Stimulated activated CD8-positive, alpha-beta memory T cell treated with anti-CD3 and anti-CD28 coated beads, Interleukin-15, amount 100 ng/mL, for 48 hours (primary cell): ENCODE measurements at regions not wholly inside any gene's neighbourhood (a gene's known extent, or its start where the extent isn't known, plus 50 kb on each side); places are given as distances from the start of the nearest gene placed in this dataset.

Source experiments
- DNase-seq, 2 donors: peaks; one replicate each; pipeline ENCODE4 v3.0.0-alpha.2; 2020; ENCODE audit warnings: low read depth in 2 of 2

GRCh38 chr11:45440111-45440510 lies 154.0 kb upstream of the SYT13 start:
- no peak for DNase-seq

GRCh38 chr11:45436966-45437365 lies 150.8 kb upstream of the SYT13 start:
- DNase-seq = no peak

- no peak for DNase-seq
Measured at GRCh38 chr11:45436118-45436517, 150.0 kb upstream of the SYT13 start.

DNA sequence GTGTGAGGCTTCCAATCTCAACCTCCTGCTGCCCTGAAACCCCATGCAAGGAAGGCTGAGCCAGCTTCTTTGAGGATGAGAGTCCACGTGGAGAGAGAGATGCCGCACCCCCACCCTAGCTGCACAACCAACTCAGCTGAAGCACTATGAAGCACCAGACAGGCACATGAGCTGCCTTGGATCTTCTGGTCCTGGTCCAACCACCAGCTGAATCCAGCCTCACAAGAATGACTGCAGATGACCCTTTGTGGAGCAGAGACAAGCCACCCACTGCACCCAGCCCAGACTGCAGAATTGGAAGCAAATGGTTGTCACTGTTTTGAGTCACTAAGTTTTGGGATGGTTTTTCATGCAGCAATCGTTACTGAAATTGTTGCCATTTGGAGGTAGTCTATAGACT lies 149.6 kb upstream of the SYT13 start:
- DNase-seq = no peak

- no peak for DNase-seq
Measured at GRCh38 chr11:45432910-45433309, 146.8 kb upstream of the SYT13 start.

GRCh38 chr11:45432100-45432499 lies 146.0 kb upstream of the SYT13 start:
- no peak for DNase-seq

DNA sequence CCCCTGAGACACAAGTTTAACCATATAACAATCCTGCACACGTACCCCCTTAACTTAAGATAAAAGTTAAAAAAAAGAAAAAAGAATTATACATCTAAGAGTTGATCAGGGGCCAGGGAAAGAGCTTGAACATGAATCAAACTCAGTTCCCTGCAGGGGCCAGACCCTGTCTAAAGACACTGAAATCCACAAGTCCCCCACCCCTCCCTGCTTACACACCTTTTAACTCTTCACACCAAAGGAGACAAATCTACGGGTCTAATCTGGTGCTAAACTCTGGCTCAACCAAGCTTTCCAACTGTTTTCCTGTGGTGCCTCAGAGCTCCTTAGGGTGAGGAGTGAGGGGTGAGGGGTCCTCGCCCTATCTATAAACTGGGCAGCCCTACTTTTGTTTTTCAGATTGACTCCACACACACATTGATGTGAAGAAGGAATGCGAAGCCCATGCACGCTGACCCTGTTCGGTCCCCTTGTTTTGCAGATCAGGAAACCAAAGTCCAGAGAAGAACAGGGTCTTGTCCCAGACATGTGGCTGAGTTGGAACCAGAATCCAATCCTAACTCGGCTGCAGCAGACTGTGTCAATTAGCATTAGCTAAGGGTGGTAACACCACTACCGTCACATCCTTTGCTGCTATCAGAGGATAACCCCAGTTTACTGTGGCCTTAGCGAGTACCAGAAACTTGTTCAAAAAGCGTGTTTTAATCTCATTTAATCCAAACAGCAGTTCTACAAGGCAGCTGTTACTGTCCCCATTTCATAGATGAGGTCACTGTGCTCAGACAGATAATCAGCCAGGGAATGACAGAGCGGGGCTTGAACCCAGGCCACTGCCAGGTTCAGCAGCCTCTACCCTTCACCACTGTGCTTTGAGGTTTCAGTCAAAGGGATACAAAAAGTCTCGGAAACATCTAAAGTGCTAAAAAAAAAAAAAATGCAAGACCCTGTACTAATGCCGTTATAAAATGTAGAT lies 145.2 kb upstream of the SYT13 start:
- DNase-seq = no peak

DNA sequence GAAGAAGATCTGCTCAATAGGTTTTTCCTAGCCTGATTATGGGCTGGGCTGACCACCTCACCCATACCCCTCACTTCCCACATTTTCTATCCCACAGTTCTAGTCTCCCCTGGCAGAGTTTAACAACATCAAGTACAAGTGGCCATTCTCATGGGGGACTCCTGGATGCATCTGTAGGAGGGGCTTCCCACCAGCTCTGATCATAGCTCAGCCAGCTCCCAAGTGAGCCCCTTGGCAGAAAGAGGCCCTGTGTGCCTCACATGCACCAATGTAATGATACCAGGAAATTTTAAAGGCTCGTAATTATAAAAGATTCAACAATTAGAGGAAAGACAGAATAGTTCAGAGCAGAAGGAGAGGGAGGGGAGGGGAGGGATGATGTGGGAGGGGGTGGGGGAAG lies 144.2 kb upstream of the SYT13 start:
- DNase-seq = no peak

- no peak for DNase-seq
Measured at GRCh38 chr11:45429719-45430118, 143.6 kb upstream of the SYT13 start.

GRCh38 chr11:45428541-45429230 lies 142.5 kb upstream of the SYT13 start:
- DNase-seq = no peak

- DNase-seq = no peak
Measured at GRCh38 chr11:45428116-45428515, 142.0 kb upstream of the SYT13 start.

- DNase-seq = no peak
Measured at GRCh38 chr11:45424411-45425180, 138.5 kb upstream of the SYT13 start.

DNA sequence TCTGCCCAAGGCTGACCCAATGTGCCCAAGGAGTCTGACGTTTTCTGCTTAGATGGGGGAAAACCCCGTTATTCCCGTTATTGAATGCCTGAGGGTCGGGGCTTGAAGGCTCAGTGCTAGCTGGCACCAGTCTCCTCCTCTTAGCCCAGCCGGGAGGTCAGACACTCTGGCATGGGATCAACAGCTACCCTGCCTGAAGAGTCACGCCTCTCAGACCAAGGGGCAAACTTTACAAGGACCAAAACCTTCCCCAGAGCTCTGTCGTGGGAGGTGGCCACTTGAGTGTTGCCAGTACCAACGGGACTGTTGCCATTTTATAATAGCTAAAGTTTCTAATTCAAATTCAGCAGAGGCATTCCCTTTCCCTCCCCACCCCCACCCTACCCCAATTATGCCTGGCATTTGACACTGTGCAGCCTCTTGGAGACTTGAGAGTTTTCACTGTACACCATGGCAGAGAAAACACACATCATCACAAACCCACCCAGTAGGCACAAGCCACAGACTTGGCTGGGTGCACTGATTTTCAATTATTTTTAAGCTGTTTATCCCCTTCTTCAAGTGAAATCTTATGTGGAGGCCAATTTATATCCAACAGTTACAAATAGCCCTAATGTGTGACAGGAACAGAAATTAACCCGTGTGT lies 137.5 kb upstream of the SYT13 start:
- no peak for DNase-seq

- DNase-seq = no peak
Measured at GRCh38 chr11:45423036-45423435, 136.9 kb upstream of the SYT13 start.

GRCh38 chr11:45414088-45414487 lies 127.9 kb upstream of the SYT13 start:
- DNase-seq = no peak

DNA sequence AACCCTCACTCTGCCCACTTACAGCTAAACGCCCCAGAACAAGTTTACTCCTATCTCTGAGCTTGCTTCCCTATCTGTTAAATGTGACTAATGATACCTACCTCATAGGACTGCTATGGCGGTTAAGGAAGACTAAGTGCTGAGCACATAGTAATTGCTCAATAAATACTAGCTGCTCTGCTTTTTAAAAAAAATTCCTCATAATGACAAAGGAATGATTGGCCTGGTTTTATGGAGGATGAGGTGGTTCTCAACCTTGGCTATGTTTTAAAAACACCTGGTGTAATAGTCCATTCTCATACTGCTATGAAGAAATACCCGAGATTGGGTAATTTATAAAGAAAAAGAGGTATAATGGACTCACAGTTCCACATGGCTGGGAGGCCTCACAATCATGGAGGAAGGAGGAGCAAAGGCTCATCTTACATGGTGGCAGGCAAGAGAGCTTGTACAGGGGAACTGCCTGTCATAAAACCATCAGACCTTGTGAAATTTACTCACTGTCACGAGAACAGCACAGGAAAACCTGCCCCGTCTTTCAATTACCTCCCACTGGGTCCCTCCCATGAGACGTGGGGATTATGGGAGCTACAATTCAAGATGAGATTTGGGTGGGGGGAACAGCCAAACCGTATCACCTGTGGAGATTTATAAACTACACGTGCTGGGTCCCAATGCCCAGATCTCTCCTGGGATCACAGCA lies 127.2 kb upstream of the SYT13 start:
- no peak for DNase-seq

DNA sequence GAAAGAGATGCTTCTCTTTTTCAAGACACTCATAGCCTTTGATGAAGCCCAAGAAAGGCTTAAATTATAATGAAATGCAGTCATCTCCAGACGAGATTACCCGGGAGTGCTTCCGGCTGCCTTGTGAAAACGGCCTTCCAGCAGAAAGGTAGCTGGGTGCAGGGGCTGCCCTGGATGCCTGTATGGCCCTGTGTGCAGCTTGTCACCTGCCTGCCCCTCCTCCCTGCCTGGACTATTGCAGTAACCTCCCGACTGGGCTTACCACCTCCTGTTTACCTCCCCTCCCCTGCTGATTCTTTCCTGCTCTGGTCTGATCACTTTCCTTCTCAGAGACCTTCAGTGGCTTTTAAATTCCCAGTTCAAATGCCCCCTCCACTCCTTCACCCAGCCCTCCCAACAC lies 126.4 kb upstream of the SYT13 start:
- no peak for DNase-seq

- no peak for DNase-seq
Measured at GRCh38 chr11:45412051-45412471, 125.9 kb upstream of the SYT13 start.

- DNase-seq = no peak
Measured at GRCh38 chr11:45411228-45411946, 125.2 kb upstream of the SYT13 start.
